ENCODE measurements at regions not wholly inside any gene's neighbourhood (a gene's known extent, or its start where the extent isn't known, plus 50 kb on each side); places are given as distances from the start of the nearest gene placed in this dataset.
"Not testable (repeated sequence)": the region's sequence is repeated elsewhere in the genome, so short reads cannot be mapped to it uniquely, and the experiment has no call there.

DNA sequence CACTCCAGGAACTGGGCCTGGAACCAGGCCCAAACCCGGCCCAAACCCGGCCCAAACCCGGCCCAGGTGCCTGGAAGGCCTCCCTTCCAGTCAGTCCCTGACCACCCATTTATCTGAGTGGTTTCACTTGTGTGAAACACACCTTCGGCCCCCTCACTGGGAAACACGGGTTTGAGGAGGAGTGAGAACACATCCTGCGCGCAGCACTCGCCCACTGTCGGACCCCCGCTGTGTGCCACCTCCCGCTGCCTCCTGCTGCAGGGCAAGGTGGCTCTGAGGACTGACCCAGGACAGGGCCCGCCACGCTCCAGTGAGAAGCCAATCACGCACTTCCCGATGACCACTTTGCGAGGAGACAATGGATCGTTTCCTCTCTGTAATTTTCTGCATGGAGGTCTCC, 197.5 kb downstream of the BUB3 start:
- Histone ChIP-seq H3K4me3 (ENCODE audit: low read length) (no peak overlapping the region), H3K9me3 (ENCODE audit: insufficient read depth, low read depth, low read length) (no peaks in the 10 kb centered on the region), H3K27ac (ENCODE audit: low read depth, low read length) (no peak overlapping the region), H3K36me3 (ENCODE audit: insufficient read depth, low read length) (no peaks in the 10 kb centered on the region), H3K4me1 (ENCODE audit: insufficient read depth, low read length) (peaks cover 11% of the 10 kb centered on the region; the same call in 1 of the 2 replicates), H3K9ac (ENCODE audit: low read depth, low read length) (no peak overlapping the region), H3K27me3 (ENCODE audit: insufficient read depth, low read length) (no peaks in the 10 kb centered on the region)
- 94% methylated on average over 17 of the region's 17 CpGs for WGBS

DNA sequence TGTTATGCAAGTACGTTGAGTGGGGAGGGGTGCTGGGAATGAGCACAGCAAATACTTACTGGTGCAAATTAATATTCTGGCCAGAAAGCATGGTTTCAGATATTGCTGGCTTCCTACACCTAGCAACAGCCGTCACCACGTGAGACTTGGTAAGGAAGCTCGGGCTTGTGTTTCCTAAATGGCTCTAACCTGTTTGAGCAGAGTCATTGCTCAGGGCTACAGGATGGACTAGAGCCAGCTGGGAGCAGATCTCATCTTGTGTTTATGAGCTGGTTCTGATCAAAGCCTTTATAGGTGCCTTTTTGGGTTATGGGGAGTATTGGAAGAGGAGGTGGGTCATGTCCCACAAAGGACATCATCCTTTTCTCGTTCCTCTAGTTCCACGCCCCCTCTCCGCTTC, 200.3 kb downstream of the BUB3 start:
- Histone ChIP-seq H3K27me3 (ENCODE audit: insufficient read depth, low read length) (no peaks in the 10 kb centered on the region), H3K9me3 (ENCODE audit: insufficient read depth, low read depth, low read length) (no peaks in the 10 kb centered on the region), H3K4me1 (ENCODE audit: insufficient read depth, low read length) (peaks cover 28% of the 10 kb centered on the region), H3K9ac (ENCODE audit: low read depth, low read length) (no peak overlapping the region), H3K4me3 (ENCODE audit: low read length) (no peak overlapping the region), H3K36me3 (ENCODE audit: insufficient read depth, low read length) (no peaks in the 10 kb centered on the region), H3K27ac (ENCODE audit: low read depth, low read length) (no peak overlapping the region)
- WGBS = 94% methylated on average over 7 of the region's 7 CpGs

DNA sequence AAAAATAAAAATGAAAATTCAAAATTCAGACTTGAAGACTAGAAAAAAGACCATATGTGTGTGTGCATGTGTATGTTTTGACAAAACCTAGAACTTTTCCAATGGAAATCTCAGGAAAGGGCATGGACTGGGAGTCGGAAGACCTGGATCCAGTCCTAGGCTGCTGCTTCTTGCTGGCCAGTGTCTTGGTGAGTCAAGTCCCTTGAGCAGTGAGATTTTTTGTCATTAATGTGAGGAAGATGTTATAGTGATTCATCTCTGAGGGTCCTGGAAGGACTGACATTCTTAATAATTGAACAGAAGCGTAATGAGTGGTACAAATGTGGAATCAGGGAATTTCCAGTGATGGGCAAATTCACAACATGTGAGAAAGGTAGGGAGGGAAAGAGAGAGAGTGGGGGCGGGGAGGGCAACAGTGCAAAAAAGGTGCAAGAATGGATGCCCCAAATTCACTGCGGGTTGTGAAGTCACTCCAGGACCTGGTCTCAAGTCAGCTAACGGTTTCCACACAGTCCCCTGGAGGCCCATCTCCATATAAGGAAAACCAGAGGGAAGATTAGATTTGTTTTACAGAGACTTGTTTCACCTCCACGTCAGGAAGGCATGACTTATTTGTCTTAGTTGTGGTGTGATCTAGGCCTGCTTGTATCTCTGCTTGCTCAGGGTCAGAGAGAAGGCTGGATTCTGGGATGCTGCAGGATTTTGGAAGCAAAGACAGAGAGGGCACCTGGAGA, 201.7 kb downstream of the BUB3 start:
- Histone ChIP-seq H3K9me3 (ENCODE audit: insufficient read depth, low read depth, low read length) (no peaks in the 10 kb centered on the region), H3K9ac (ENCODE audit: low read depth, low read length) (no peak overlapping the region), H3K27me3 (ENCODE audit: insufficient read depth, low read length) (no peaks in the 10 kb centered on the region), H3K27ac (ENCODE audit: low read depth, low read length) (no peak overlapping the region), H3K36me3 (ENCODE audit: insufficient read depth, low read length) (no peaks in the 10 kb centered on the region), H3K4me3 (ENCODE audit: low read length) (no peak overlapping the region), H3K4me1 (ENCODE audit: insufficient read depth, low read length) (peaks cover 28% of the 10 kb centered on the region)
- WGBS = 76% methylated on average over 6 of the region's 6 CpGs

DNA sequence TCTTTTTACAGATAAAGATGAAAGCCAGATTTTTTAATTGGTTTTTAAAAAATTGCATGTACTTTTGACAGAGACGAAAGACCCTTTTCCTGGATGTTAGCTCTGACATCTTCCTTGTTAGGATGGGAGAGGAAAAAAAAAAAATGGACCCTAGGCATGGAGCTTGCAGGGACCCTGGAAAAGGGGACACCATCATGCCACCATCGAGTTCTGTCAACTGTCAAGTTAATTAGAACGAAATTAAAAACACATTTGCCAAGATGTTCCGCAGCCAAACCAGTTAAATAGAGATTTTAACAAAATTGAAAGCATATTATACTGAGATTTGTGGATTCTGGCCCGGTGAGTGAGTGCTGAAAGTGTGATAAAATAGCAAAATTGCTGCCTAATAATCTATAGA, 202.6 kb downstream of the BUB3 start:
- no peaks in the 10 kb centered on the region for H3K36me3 ChIP-seq (ENCODE audit: insufficient read depth, low read length)
- no peak overlapping the region for H3K4me3 ChIP-seq (ENCODE audit: low read length)
- no peak overlapping the region for H3K9ac ChIP-seq (ENCODE audit: low read depth, low read length)
- H3K27ac ChIP-seq (ENCODE audit: low read depth, low read length) = no peak overlapping the region
- peaks cover 28% of the 10 kb centered on the region for H3K4me1 ChIP-seq (ENCODE audit: insufficient read depth, low read length)
- H3K27me3 ChIP-seq (ENCODE audit: insufficient read depth, low read length) = no peaks in the 10 kb centered on the region
- no peaks in the 10 kb centered on the region for H3K9me3 ChIP-seq (ENCODE audit: insufficient read depth, low read depth, low read length)
- WGBS = 98% methylated on average over 3 of the region's 5 CpGs

DNA sequence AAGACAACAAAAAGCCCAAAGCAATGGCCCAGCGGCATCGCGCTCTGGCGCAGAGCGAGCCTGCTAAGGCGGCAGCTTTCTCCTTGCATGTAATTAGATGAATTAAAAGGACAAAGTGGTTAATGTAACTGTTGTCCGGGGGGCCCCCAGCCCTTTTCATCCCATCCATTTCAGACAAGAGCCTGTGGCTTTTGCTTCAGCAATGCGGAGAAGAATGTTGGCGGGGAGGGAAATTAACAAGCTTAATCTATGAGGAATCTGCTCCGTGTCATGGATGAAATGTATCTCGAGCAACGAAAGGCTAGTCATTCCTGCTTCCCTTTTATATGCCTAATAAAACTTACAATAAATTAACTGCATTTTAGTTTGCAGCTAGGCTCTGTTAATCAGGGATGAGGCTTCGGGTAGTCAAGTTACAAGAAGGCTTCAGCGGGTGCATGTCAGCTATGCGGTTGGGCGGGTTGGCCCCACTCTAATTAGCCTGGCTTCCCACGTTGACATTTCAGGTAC, 203.3 kb downstream of the BUB3 start:
- Histone ChIP-seq H3K27ac (ENCODE audit: low read depth, low read length) (no peak overlapping the region), H3K36me3 (ENCODE audit: insufficient read depth, low read length) (no peaks in the 10 kb centered on the region), H3K9me3 (ENCODE audit: insufficient read depth, low read depth, low read length) (no peaks in the 10 kb centered on the region), H3K4me1 (ENCODE audit: insufficient read depth, low read length) (peaks cover 28% of the 10 kb centered on the region), H3K9ac (ENCODE audit: low read depth, low read length) (no peak overlapping the region), H3K4me3 (ENCODE audit: low read length) (peak overlapping the region; percentile 7; the same call in 1 of the 2 replicates), H3K27me3 (ENCODE audit: insufficient read depth, low read length) (no peaks in the 10 kb centered on the region)
- WGBS = 77% methylated on average over 17 of the region's 17 CpGs

DNA sequence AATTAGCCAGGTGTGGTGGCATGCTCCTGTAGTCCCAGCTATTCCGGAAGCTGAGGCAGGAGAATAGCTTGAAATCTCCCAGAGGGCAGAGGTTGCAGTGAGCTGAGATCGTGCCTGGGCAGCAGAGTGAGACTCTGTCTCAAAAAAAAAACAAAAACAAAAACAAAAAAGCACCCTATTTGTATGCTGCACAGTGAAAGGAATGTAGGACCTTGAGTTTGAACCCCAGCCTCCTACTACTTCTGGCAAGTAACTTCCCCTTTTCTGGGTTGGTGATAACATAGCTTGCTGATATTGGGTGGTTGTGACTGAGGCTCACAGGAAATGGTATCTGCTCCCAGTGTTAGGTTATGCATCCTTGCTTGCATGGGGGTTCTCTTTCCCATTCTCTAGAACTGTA, 205.3 kb downstream of the BUB3 start:
- H3K9ac ChIP-seq (ENCODE audit: low read depth, low read length) = no peak overlapping the region
- H3K4me3 ChIP-seq (ENCODE audit: low read length) = no peak overlapping the region
- no peaks in the 10 kb centered on the region for H3K27me3 ChIP-seq (ENCODE audit: insufficient read depth, low read length)
- WGBS = 97% methylated on average over 2 of the region's 2 CpGs
- H3K36me3 ChIP-seq (ENCODE audit: insufficient read depth, low read length) = no peaks in the 10 kb centered on the region
- no peak overlapping the region for H3K27ac ChIP-seq (ENCODE audit: low read depth, low read length)
- peaks cover 28% of the 10 kb centered on the region for H3K4me1 ChIP-seq (ENCODE audit: insufficient read depth, low read length)
- no peaks in the 10 kb centered on the region for H3K9me3 ChIP-seq (ENCODE audit: insufficient read depth, low read depth, low read length)

DNA sequence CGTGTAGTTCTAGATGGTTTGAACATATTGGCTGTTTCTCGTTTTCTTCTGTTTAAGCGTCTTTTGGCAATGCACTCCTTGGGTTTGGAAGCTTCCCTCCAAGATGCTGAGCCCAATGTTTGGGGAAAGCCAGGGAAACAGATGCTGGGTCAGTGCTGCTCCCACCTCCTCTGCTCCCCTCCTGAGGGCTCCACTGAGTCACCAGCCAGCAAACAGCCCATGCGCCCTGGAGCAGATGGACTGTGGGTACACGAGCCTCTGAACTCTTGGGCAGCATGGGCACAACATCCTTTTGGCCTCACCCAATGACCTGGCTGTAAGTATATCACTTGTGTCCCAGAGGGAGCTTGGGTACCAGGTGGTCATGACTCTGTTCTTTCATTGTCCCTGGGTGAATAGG, 207.6 kb downstream of the BUB3 start:
- no peak overlapping the region for H3K9ac ChIP-seq (ENCODE audit: low read depth, low read length)
- no peak overlapping the region for H3K4me3 ChIP-seq (ENCODE audit: low read length)
- no peaks in the 10 kb centered on the region for H3K9me3 ChIP-seq (ENCODE audit: insufficient read depth, low read depth, low read length)
- peaks cover 16% of the 10 kb centered on the region for H3K4me1 ChIP-seq (ENCODE audit: insufficient read depth, low read length)
- H3K36me3 ChIP-seq (ENCODE audit: insufficient read depth, low read length) = no peaks in the 10 kb centered on the region
- 92% methylated on average over 5 of the region's 5 CpGs for WGBS
- no peak overlapping the region for H3K27ac ChIP-seq (ENCODE audit: low read depth, low read length)
- H3K27me3 ChIP-seq (ENCODE audit: insufficient read depth, low read length) = no peaks in the 10 kb centered on the region

DNA sequence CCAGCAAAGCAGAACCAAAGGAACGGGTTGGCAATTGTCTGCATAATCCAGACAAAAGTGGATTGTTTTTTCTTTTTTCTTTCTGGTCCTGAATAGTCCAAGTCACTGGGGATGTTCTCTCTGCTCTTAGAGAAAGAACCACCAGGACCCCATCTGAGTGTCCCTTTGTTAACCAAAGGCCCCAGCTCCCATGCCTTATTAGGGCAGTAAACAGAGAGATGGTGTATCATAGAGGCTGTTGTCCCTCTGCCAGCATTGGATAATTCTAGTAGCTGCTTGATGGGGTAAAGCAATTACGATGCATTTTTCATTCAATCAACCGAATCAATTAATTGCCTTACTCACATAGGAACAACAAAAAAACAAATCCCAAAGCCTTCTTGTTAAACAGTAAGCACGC, 213.0 kb downstream of the BUB3 start:
- no peak overlapping the region for H3K4me3 ChIP-seq (ENCODE audit: low read length)
- 91% methylated on average over 4 of the region's 4 CpGs for whole genome bisulfite sequencing
- H3K9ac ChIP-seq (ENCODE audit: low read depth, low read length) = no peak overlapping the region
- H3K4me1 ChIP-seq (ENCODE audit: insufficient read depth, low read length) = no peaks in the 10 kb centered on the region
- H3K9me3 ChIP-seq (ENCODE audit: insufficient read depth, low read depth, low read length) = peaks cover 5% of the 10 kb centered on the region; the same call in 1 of the 2 replicates
- H3K27ac ChIP-seq (ENCODE audit: low read depth, low read length) = no peak overlapping the region
- no peaks in the 10 kb centered on the region for H3K36me3 ChIP-seq (ENCODE audit: insufficient read depth, low read length)
- H3K27me3 ChIP-seq (ENCODE audit: insufficient read depth, low read length) = no peaks in the 10 kb centered on the region

DNA sequence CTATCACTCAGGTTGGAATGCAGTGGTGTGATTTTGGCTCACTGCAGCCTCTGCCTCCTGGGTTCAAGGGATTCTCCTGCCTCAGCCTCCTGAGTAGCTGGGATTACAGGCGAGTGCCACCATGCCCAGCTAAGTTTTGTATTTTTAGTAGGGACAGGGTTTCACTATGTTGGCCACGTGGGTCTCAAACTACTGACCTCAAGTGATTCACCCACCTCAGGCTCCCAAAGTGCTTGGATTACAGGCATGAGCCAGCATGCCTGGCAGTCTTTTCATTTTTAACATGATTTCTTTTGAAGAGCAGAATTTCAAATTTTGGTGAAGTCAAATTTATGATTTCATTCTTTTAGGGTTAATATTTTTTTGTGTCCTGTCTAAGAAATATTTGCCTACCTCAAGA, 217.4 kb downstream of the BUB3 start:
- H3K9ac ChIP-seq (ENCODE audit: low read depth, low read length); H3K36me3 ChIP-seq (ENCODE audit: insufficient read depth, low read length); H3K4me1 ChIP-seq (ENCODE audit: insufficient read depth, low read length); H3K4me3 ChIP-seq (ENCODE audit: low read length); H3K27me3 ChIP-seq (ENCODE audit: insufficient read depth, low read length); H3K9me3 ChIP-seq (ENCODE audit: insufficient read depth, low read depth, low read length); H3K27ac ChIP-seq (ENCODE audit: low read depth, low read length): not testable (repeated sequence)
- 89% methylated on average over 2 of the region's 2 CpGs for WGBS

DNA sequence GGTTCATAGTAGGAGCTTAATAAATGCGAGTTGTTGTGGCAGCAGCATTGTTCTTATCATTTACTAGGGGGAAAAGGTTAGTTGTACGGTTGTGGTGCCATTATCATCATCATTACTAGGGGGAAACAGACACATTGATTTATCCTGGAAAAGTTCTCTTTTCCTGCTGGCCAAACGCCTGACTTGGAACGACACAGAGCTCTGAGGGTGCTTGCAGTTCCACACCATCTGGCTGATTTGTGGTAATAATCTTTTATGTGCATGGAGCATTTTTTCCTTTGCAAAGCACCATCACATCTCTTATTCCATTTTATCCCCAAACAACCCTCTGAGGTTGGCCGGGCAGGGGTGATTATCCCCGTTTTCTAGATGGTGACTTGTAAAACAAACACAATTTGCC, 219.4 kb downstream of the BUB3 start:
- Histone ChIP-seq H3K27me3 (ENCODE audit: insufficient read depth, low read length) (no peaks in the 10 kb centered on the region), H3K4me1 (ENCODE audit: insufficient read depth, low read length) (0 out of 2 replicates have a peak, but pooled peaks cover 3% of the 10 kb centered on the region), H3K9me3 (ENCODE audit: insufficient read depth, low read depth, low read length) (peaks cover 5% of the 10 kb centered on the region; the same call in 1 of the 2 replicates), H3K9ac (ENCODE audit: low read depth, low read length) (no peak overlapping the region), H3K4me3 (ENCODE audit: low read length) (no peak overlapping the region), H3K27ac (ENCODE audit: low read depth, low read length) (no peak overlapping the region), H3K36me3 (ENCODE audit: insufficient read depth, low read length) (no peaks in the 10 kb centered on the region)
- 91% methylated on average over 6 of the region's 6 CpGs for WGBS

DNA sequence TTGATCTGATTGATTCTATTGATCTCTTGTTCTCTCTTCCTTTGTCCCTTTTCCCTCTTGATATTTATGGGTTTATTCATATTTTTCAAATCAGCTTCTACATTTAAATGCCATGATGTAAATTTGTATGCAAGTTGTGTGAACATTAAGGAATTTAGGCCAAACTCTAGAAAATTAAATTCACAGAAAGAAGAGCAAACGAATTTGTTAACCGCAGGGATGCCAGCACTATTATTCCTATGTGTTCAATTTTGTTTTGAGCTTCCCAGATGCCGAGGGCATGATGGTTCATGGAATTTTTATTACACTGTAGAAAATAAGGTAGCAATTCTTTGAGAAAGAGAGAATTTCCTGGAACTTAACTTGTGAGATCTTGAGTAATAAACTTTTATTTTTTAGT, 220.9 kb downstream of the BUB3 start:
- Histone ChIP-seq H3K9me3 (ENCODE audit: insufficient read depth, low read depth, low read length) (peaks cover 3% of the 10 kb centered on the region; the same call in 1 of the 2 replicates), H3K36me3 (ENCODE audit: insufficient read depth, low read length) (no peaks in the 10 kb centered on the region), H3K27ac (ENCODE audit: low read depth, low read length) (no peak overlapping the region), H3K27me3 (ENCODE audit: insufficient read depth, low read length) (no peaks in the 10 kb centered on the region), H3K4me3 (ENCODE audit: low read length) (no peak overlapping the region), H3K4me1 (ENCODE audit: insufficient read depth, low read length) (peaks cover 12% of the 10 kb centered on the region; the same call in 1 of the 2 replicates), H3K9ac (ENCODE audit: low read depth, low read length) (no peak overlapping the region)
- WGBS = 88% methylated on average over 3 of the region's 3 CpGs

Data from HUES64 (cell line).